ENCODE measurements at regions not wholly inside any gene's neighbourhood (a gene's known extent, or its start where the extent isn't known, plus 50 kb on each side); places are given as distances from the start of the nearest gene placed in this dataset.

DNA sequence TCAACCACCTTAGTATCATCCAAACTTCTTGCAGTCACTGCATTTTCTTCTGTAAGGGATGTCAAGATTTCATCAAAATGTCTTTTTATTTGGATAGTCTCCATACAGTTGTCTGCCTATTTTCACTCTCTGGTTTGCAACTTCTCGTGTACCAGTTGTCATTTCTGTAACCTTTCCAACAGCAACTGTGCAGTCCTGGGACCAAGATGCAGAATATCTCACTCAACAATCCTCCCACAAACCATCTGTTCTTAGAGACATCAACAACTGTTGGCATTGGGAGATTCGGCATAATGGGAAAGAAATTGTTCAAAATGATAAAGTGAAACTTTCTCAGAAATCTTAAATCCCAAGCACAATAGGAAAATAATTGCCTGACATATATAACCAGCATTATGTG, 933.6 kb upstream of the SLC39A10 start:
- CTCF ChIA-PET: no interaction called here
- WGBS (ENCODE audit: low lambda C conversion rate): 5% methylated on average over 2 of the region's 2 CpGs
- TF ChIP-seq TAF1 (IDR thresholded peaks at IDR 0.05; ENCODE audit: borderline replicate concordance, low read depth, low read length) (no peak), NFIC (IDR thresholded peaks at IDR 0.05; ENCODE audit: borderline replicate concordance) (no peak), EP300 (IDR thresholded peaks at IDR 0.05; ENCODE audit: borderline replicate concordance in 1 of 2, low read depth in 1 of 2, low read length in 1 of 2) (no peak), FOXM1 (IDR thresholded peaks at IDR 0.05; ENCODE audit: low read depth) (no peak), YY1 (IDR thresholded peaks at IDR 0.05; ENCODE audit: low read depth) (no peak), MEF2A (IDR thresholded peaks at IDR 0.05; ENCODE audit: borderline replicate concordance, low read depth) (no peak), MXI1 (IDR thresholded peaks at IDR 0.05; ENCODE audit: low read depth, low read length) (no peak), JUND (IDR thresholded peaks at IDR 0.05) (no peak), TEAD4 (IDR thresholded peaks at IDR 0.05; ENCODE audit: borderline replicate concordance, insufficient read depth) (no peak), GATA2 (CRISPR knock-in tag; IDR thresholded peaks at IDR 0.05) (no peak), GABPA (IDR thresholded peaks at IDR 0.05; ENCODE audit: low read depth) (no peak), RAD21 (IDR thresholded peaks at IDR 0.05; ENCODE audit: low read length) (no peak), SMC3 (IDR thresholded peaks at IDR 0.05; ENCODE audit: low read depth, low read length) (no peak)
- TF ChIP-seq, protein P1, sequence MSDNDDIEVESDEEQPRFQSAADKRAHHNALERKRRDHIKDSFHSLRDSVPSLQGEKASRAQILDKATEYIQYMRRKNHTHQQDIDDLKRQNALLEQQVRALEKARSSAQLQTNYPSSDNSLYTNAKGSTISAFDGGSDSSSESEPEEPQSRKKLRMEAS (IDR thresholded peaks at IDR 0.05; ENCODE audit: low read depth): no peak
- TF ChIP-seq, protein P2, sequence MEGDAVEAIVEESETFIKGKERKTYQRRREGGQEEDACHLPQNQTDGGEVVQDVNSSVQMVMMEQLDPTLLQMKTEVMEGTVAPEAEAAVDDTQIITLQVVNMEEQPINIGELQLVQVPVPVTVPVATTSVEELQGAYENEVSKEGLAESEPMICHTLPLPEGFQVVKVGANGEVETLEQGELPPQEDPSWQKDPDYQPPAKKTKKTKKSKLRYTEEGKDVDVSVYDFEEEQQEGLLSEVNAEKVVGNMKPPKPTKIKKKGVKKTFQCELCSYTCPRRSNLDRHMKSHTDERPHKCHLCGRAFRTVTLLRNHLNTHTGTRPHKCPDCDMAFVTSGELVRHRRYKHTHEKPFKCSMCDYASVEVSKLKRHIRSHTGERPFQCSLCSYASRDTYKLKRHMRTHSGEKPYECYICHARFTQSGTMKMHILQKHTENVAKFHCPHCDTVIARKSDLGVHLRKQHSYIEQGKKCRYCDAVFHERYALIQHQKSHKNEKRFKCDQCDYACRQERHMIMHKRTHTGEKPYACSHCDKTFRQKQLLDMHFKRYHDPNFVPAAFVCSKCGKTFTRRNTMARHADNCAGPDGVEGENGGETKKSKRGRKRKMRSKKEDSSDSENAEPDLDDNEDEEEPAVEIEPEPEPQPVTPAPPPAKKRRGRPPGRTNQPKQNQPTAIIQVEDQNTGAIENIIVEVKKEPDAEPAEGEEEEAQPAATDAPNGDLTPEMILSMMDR (IDR thresholded peaks at IDR 0.05): no peak
- TF ChIP-seq, protein P3, sequence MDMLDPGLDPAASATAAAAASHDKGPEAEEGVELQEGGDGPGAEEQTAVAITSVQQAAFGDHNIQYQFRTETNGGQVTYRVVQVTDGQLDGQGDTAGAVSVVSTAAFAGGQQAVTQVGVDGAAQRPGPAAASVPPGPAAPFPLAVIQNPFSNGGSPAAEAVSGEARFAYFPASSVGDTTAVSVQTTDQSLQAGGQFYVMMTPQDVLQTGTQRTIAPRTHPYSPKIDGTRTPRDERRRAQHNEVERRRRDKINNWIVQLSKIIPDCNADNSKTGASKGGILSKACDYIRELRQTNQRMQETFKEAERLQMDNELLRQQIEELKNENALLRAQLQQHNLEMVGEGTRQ (IDR thresholded peaks at IDR 0.05; ENCODE audit: borderline replicate concordance, low read depth, low read length): no peak
- TF ChIP-seq, protein P4, sequence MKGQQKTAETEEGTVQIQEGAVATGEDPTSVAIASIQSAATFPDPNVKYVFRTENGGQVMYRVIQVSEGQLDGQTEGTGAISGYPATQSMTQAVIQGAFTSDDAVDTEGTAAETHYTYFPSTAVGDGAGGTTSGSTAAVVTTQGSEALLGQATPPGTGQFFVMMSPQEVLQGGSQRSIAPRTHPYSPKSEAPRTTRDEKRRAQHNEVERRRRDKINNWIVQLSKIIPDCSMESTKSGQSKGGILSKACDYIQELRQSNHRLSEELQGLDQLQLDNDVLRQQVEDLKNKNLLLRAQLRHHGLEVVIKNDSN (IDR thresholded peaks at IDR 0.05; ENCODE audit: borderline replicate concordance, low read depth): no peak
- TF ChIP-seq, protein P5, sequence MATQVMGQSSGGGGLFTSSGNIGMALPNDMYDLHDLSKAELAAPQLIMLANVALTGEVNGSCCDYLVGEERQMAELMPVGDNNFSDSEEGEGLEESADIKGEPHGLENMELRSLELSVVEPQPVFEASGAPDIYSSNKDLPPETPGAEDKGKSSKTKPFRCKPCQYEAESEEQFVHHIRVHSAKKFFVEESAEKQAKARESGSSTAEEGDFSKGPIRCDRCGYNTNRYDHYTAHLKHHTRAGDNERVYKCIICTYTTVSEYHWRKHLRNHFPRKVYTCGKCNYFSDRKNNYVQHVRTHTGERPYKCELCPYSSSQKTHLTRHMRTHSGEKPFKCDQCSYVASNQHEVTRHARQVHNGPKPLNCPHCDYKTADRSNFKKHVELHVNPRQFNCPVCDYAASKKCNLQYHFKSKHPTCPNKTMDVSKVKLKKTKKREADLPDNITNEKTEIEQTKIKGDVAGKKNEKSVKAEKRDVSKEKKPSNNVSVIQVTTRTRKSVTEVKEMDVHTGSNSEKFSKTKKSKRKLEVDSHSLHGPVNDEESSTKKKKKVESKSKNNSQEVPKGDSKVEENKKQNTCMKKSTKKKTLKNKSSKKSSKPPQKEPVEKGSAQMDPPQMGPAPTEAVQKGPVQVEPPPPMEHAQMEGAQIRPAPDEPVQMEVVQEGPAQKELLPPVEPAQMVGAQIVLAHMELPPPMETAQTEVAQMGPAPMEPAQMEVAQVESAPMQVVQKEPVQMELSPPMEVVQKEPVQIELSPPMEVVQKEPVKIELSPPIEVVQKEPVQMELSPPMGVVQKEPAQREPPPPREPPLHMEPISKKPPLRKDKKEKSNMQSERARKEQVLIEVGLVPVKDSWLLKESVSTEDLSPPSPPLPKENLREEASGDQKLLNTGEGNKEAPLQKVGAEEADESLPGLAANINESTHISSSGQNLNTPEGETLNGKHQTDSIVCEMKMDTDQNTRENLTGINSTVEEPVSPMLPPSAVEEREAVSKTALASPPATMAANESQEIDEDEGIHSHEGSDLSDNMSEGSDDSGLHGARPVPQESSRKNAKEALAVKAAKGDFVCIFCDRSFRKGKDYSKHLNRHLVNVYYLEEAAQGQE (IDR thresholded peaks at IDR 0.05; ENCODE audit: low read depth, low read length): no peak
- TF ChIP-seq, protein P6, sequence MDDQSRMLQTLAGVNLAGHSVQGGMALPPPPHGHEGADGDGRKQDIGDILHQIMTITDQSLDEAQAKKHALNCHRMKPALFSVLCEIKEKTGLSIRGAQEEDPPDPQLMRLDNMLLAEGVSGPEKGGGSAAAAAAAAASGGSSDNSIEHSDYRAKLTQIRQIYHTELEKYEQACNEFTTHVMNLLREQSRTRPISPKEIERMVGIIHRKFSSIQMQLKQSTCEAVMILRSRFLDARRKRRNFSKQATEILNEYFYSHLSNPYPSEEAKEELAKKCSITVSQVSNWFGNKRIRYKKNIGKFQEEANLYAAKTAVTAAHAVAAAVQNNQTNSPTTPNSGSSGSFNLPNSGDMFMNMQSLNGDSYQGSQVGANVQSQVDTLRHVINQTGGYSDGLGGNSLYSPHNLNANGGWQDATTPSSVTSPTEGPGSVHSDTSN (IDR thresholded peaks at IDR 0.05): no peak

More for the DNA sequence above, 933.6 kb upstream of the SLC39A10 start:
- Histone ChIP-seq H3K79me2 (ENCODE audit: insufficient read depth) (no peaks in the 10 kb centered on the region), H3K9ac (no peak overlapping the region), H3K9me3 (no peaks in the 10 kb centered on the region), H3K4me2 (no peak overlapping the region), H3K4me1 (ENCODE audit: control insufficient read depth in 1 of 2, insufficient read depth in 2 of 2, low read depth in 1 of 2, low read length in 1 of 2) (no peaks in the 10 kb centered on the region; a peak in 1 of 4 replicates), H3K27ac (ENCODE audit: low read depth in 2 of 2, low read length in 1 of 2) (no peak overlapping the region), H3K4me3 (ENCODE audit: low read depth in 2 of 2, low read length in 1 of 2) (no peak overlapping the region), H3F3A (replicated peaks; ENCODE audit: insufficient read depth) (no peaks in the 10 kb centered on the region), H4K20me1 (ENCODE audit: insufficient read depth) (no peaks in the 10 kb centered on the region), H3K27me3 (ENCODE audit: insufficient read depth) (no peaks in the 10 kb centered on the region; the same call in 1 of the 2 replicates), H2AFZ (ENCODE audit: low read depth) (no peak overlapping the region), H3K36me3 (replicated peaks in 1 of 2; ENCODE audit: control insufficient read depth in 1 of 2, insufficient read depth in 2 of 2, low read length in 1 of 2) (no peaks in the 10 kb centered on the region), H3K9me2 (no peaks in the 10 kb centered on the region)
- POLR2A ChIA-PET: no interaction called here
- DNase-seq: no peak
